ENCODE measurements at regions not wholly inside any gene's neighbourhood (a gene's known extent, or its start where the extent isn't known, plus 50 kb on each side); places are given as distances from the start of the nearest gene placed in this dataset.

GRCh38 chr5:6163913-6164312, 214.4 kb downstream of the MED10 start:
- H3K9me2 ChIP-seq (ENCODE audit: low read depth, low read length): no peaks in the 10 kb centered on the region
- no peak overlapping the region for H3K9ac ChIP-seq (ENCODE audit: low read length)
- TF ChIP-seq EZH2 (IDR thresholded peaks at IDR 0.05; ENCODE audit: borderline replicate concordance, low read length): no peak
- no peak for TF ChIP-seq CTCF (IDR thresholded peaks at IDR 0.05; ENCODE audit: low read length)
- H3K9me3 ChIP-seq (ENCODE audit: low read length): no peaks in the 10 kb centered on the region
- H3K4me1 ChIP-seq (ENCODE audit: insufficient read depth, low read length, severe bottlenecking): no peaks in the 10 kb centered on the region
- H3K27ac ChIP-seq (ENCODE audit: low read depth, low read length, poor library complexity, severe bottlenecking): no peak overlapping the region
- H3F3A ChIP-seq (ENCODE audit: insufficient read depth, low read length): no peaks in the 10 kb centered on the region
- H3K79me2 ChIP-seq (ENCODE audit: insufficient read depth, low read length): no peaks in the 10 kb centered on the region
- no peaks in the 10 kb centered on the region for H3K27me3 ChIP-seq (ENCODE audit: insufficient read depth, low read length)
- no peaks in the 10 kb centered on the region for H3K36me3 ChIP-seq (ENCODE audit: insufficient read depth, low read length)
- no peak overlapping the region for H3K4me2 ChIP-seq (ENCODE audit: low read length)
- H4K20me1 ChIP-seq (ENCODE audit: insufficient read depth, low read length): no peaks in the 10 kb centered on the region
- H3K4me3 ChIP-seq (ENCODE audit: low read depth, low read length, poor library complexity, severe bottlenecking): no peak overlapping the region
- H2AFZ ChIP-seq (ENCODE audit: low read length): no peak overlapping the region

GRCh38 chr5:6162175-6162574, 216.2 kb downstream of the MED10 start:
- no peaks in the 10 kb centered on the region for H3F3A ChIP-seq (ENCODE audit: insufficient read depth, low read length)
- H3K9me3 ChIP-seq (ENCODE audit: low read length): no peaks in the 10 kb centered on the region
- no peak overlapping the region for H2AFZ ChIP-seq (ENCODE audit: low read length)
- H3K27me3 ChIP-seq (ENCODE audit: insufficient read depth, low read length): no peaks in the 10 kb centered on the region
- no peaks in the 10 kb centered on the region for H4K20me1 ChIP-seq (ENCODE audit: insufficient read depth, low read length)
- H3K36me3 ChIP-seq (ENCODE audit: insufficient read depth, low read length): no peaks in the 10 kb centered on the region
- H3K27ac ChIP-seq (ENCODE audit: low read depth, low read length, poor library complexity, severe bottlenecking): no peak overlapping the region
- TF ChIP-seq CTCF (IDR thresholded peaks at IDR 0.05; ENCODE audit: low read length) (no peak), EZH2 (IDR thresholded peaks at IDR 0.05; ENCODE audit: borderline replicate concordance, low read length) (no peak)
- H3K79me2 ChIP-seq (ENCODE audit: insufficient read depth, low read length): no peaks in the 10 kb centered on the region
- H3K4me2 ChIP-seq (ENCODE audit: low read length): no peak overlapping the region
- H3K9me2 ChIP-seq (ENCODE audit: low read depth, low read length): no peaks in the 10 kb centered on the region
- H3K4me3 ChIP-seq (ENCODE audit: low read depth, low read length, poor library complexity, severe bottlenecking): no peak overlapping the region
- H3K4me1 ChIP-seq (ENCODE audit: insufficient read depth, low read length, severe bottlenecking): no peaks in the 10 kb centered on the region
- H3K9ac ChIP-seq (ENCODE audit: low read length): no peak overlapping the region

- Histone ChIP-seq H3K9ac (ENCODE audit: low read length) (no peak overlapping the region), H3F3A (ENCODE audit: insufficient read depth, low read length) (no peaks in the 10 kb centered on the region), H3K4me1 (ENCODE audit: insufficient read depth, low read length, severe bottlenecking) (no peaks in the 10 kb centered on the region), H3K9me3 (ENCODE audit: low read length) (no peaks in the 10 kb centered on the region), H3K79me2 (ENCODE audit: insufficient read depth, low read length) (no peaks in the 10 kb centered on the region), H3K36me3 (ENCODE audit: insufficient read depth, low read length) (no peaks in the 10 kb centered on the region), H4K20me1 (ENCODE audit: insufficient read depth, low read length) (no peaks in the 10 kb centered on the region), H3K4me2 (ENCODE audit: low read length) (no peak overlapping the region), H3K27me3 (ENCODE audit: insufficient read depth, low read length) (no peaks in the 10 kb centered on the region), H3K27ac (ENCODE audit: low read depth, low read length, poor library complexity, severe bottlenecking) (no peak overlapping the region), H2AFZ (ENCODE audit: low read length) (no peak overlapping the region), H3K4me3 (ENCODE audit: low read depth, low read length, poor library complexity, severe bottlenecking) (no peak overlapping the region), H3K9me2 (ENCODE audit: low read depth, low read length) (no peaks in the 10 kb centered on the region)
- TF ChIP-seq CTCF (IDR thresholded peaks at IDR 0.05; ENCODE audit: low read length) (no peak), EZH2 (IDR thresholded peaks at IDR 0.05; ENCODE audit: borderline replicate concordance, low read length) (no peak)
Observed at GRCh38 chr5:6161257-6161656, 217.1 kb downstream of the MED10 start.
